Pancreas (tissue), 10 donors: ENCODE measurements at regions not wholly inside any gene's neighbourhood (a gene's known extent, or its start where the extent isn't known, plus 50 kb on each side); places are given as distances from the start of the nearest gene placed in this dataset.
"Not testable (repeated sequence)": the region's sequence is repeated elsewhere in the genome, so short reads cannot be mapped to it uniquely, and the experiment has no call there.

Experiments
- ATAC-seq, 4 donors: fragments of 200-7000 bp; cut with Tn5 transposase; one replicate each; pipeline versions ENCODE4 v1.8.0 to v1.9.1; 2020; ENCODE audit warnings: mild to moderate bottlenecking in 4 of 4, moderate library complexity in 4 of 4
- DNase-seq, 6 donors: peaks; one replicate each; pipeline ENCODE4 v3.0.0-alpha.2; 2020
- FAIRE-seq: peaks from 2 replicates; lab custom pipeline; 2012; peaks lifted over from hg19 to GRCh38; lab: Jason Lieb, UNC
- H3K27ac ChIP-seq, 4 donors: fragments of 200-600 bp; sonication (generic); 1 replicate in 3 of 4; 2 replicates in 1 of 4; pipeline versions ENCODE4 v1.5.0 to v1.8.0; 2020
- H3K27me3 ChIP-seq, 4 donors: fragments of 200-600 bp; one replicate each; pipeline ENCODE4 v1.8.0; 2021
- H3K36me3 ChIP-seq, 3 donors: fragments of 200-600 bp; sonication (generic) in 1 of 3; one replicate each; pipeline versions ENCODE4 v1.5.0 to v1.8.0; 2020 to 2021
- H3K4me1 ChIP-seq, 3 donors: fragments of 200-600 bp; one replicate each; pipeline ENCODE4 v1.8.0; 2021
- H3K4me3 ChIP-seq, 4 donors: fragments of 200-600 bp; sonication (generic) in 2 of 4; one replicate each; pipeline versions ENCODE4 v1.5.0 to v1.8.0; 2020 to 2021
- H3K9me3 ChIP-seq, 4 donors: fragments of 200-600 bp; one replicate each; pipeline ENCODE4 v1.8.0; 2021
- WGBS, 2 donors: extraction: QIAGEN DNeasy Blood & Tissue Kit; methylation state at CpG; one replicate each; pipeline ENCODE4 v1.1.7; 2013; 5-methylcytosine and 5-hydroxymethylcytosine counted together
- intact Hi-C, 3 donors: fragments of 100-400 bp; cut with DNase I; formaldehyde crosslinking; loops; one replicate each; pipeline versions ENCODE4 v1.11.1 to v1.14.2; 2022
- TF ChIP-seq, protein P1 (sequence below), 4 donors: fragments of 200-600 bp; sonication (generic) in 3 of 4; IDR thresholded peaks; one replicate each; pipeline versions ENCODE4 v1.5.0 to v1.8.0; 2021; ENCODE audit warnings: antibody characterized with exemption in 4 of 4
- donor health status: healthy with polysubstance abuse.
- donor health status: DM: no; HTN: no; CAD: no; lungs with moderate emphysema.
- donor health status: DM: no; HTN: no; CAD: no.
- donor health status: control.
- donor health status: control.
- donor health status: Bipolar disorder and iron deficiency.
- donor health status: DM: yes; HTN: yes; CAD: no.
- donor health status: DM: no; HTN: no; CAD: no.
- donor health status: DM: no; HTN: no; CAD: no.
- donor health status: DM: yes; HTN: yes; CAD: no.

DNA sequence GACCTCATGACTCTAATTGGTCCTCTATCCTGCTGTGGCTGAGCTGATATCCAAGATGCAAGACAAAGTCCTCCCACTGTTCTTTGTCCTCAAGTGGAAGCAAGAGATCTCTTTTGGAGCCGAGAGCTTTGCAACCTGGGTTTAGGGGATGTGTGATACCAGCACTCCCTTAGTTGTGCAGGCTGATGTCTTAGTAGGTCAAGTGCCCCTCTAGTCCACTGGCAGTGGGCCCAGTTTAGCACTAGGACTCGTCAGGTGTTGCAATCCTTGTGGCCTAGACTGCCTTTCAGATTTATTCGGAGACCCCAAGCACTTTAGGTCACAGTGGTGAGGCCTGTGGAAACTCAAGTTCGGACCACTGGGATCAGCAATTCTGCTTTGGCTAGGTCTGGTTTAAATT lies 64.0 kb downstream of the GPRASP3 start:
- DNase-seq (no peak), ATAC-seq (no peak), FAIRE-seq (no peak)
- Histone ChIP-seq H3K4me1 (no peaks in the 10 kb centered on the region), H3K4me3 (no peak overlapping the region), H3K27me3 (no peaks in the 10 kb centered on the region), H3K9me3 (no peaks in the 10 kb centered on the region), H3K36me3 (no peaks in the 10 kb centered on the region), H3K27ac (no peak overlapping the region)
- intact Hi-C loops, result no loop called here
- 79 to 91% methylated on average over 4 of the region's 4 CpGs for WGBS, 2 donors
- TF ChIP-seq, protein P1, sequence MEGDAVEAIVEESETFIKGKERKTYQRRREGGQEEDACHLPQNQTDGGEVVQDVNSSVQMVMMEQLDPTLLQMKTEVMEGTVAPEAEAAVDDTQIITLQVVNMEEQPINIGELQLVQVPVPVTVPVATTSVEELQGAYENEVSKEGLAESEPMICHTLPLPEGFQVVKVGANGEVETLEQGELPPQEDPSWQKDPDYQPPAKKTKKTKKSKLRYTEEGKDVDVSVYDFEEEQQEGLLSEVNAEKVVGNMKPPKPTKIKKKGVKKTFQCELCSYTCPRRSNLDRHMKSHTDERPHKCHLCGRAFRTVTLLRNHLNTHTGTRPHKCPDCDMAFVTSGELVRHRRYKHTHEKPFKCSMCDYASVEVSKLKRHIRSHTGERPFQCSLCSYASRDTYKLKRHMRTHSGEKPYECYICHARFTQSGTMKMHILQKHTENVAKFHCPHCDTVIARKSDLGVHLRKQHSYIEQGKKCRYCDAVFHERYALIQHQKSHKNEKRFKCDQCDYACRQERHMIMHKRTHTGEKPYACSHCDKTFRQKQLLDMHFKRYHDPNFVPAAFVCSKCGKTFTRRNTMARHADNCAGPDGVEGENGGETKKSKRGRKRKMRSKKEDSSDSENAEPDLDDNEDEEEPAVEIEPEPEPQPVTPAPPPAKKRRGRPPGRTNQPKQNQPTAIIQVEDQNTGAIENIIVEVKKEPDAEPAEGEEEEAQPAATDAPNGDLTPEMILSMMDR (IDR thresholded peaks at IDR 0.05), result no peak

DNA sequence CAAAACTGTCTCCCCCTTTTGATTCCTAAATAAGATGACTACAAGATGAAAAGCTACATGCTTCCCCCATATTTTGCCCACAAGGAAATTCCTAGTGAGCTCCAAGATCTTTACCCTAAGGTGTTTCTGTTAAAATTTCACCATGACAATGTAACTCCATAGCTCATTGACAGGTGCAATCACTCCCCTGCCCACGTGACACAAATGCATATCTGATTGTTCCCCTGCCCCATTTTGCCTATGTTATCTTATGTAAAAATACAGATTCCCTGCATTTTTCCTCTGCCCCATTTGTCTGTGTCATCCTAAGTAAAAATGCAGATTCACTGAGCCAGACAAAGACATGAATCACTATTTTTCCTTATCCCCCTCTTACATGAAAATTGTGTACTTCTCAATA lies 66.7 kb downstream of the GPRASP3 start:
- TF ChIP-seq, protein P1 (IDR thresholded peaks at IDR 0.05), result no peak
- Histone ChIP-seq H3K4me1 (no peaks in the 10 kb centered on the region), H3K27me3 (no peaks in the 10 kb centered on the region), H3K36me3 (no peaks in the 10 kb centered on the region), H3K9me3 (no peaks in the 10 kb centered on the region), H3K27ac (no peak overlapping the region), H3K4me3 (no peak overlapping the region)
- no peak for ATAC-seq
- no peak for DNase-seq
- FAIRE-seq, result no peak
- intact Hi-C loops, result no loop called here
- 29 to 62% methylated on average over 1 of the region's 1 CpG for WGBS, 2 donors

DNA sequence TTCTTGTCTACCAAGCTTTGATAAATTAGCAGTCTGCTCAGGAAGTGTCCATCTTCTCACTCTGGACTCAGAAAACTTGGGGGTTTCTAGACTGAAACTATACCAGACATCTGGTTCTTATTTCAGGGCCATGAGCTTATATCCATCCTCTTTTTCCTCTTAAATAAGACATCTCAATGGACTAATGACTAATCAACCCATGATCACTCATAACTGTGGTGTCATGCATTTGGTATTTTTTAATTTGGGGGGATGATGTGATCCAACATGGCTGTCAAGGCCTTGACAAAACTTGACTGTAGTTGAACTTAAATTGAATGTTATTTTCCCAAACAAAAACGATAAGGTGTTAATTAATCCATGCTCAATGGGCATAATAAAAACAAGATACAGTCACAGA lies 87.8 kb downstream of the GPRASP3 start:
- no peak for ATAC-seq
- Histone ChIP-seq H3K9me3 (no peaks in the 10 kb centered on the region), H3K36me3 (no peaks in the 10 kb centered on the region), H3K27me3 (peaks cover 0 to 15% (median 0%) of the 10 kb centered on the region in 4 donors), H3K4me1 (no peaks in the 10 kb centered on the region), H3K4me3 (no peak overlapping the region), H3K27ac (no peak overlapping the region)
- intact Hi-C loops, result no loop called here
- TF ChIP-seq, protein P1 (IDR thresholded peaks at IDR 0.05), result no peak
- FAIRE-seq, result no peak
- WGBS, 2 donors, result 45 to 83% methylated on average over 1 of the region's 1 CpG
- DNase-seq, result no peak

DNA sequence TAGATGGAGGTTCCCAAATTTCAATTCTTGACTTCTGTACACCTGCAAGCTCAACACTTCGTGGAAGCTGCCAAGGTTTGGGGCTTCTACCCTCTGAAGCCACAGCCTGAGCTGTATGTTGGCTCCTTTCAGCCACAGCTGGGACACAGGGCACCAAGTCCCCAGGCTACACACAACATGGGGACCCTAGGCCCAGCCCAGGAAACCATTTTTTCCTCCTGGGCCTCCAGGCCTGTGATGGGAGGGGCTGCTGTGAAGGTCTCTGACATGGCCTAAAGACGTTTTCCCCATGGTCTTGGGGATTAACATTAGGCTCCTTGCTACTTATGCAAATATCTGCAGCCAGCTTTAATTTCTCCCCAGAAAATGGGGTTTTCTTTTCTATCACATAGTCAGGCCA lies 97.7 kb downstream of the GPRASP3 start:
- H3K4me3 ChIP-seq, H3K27me3 ChIP-seq, H3K9me3 ChIP-seq, H3K27ac ChIP-seq, H3K4me1 ChIP-seq, FAIRE-seq, ATAC-seq, H3K36me3 ChIP-seq, DNase-seq, intact Hi-C loops: not testable (repeated sequence)
- 61 to 98% methylated on average over 2 of the region's 2 CpGs for WGBS, 2 donors

DNA sequence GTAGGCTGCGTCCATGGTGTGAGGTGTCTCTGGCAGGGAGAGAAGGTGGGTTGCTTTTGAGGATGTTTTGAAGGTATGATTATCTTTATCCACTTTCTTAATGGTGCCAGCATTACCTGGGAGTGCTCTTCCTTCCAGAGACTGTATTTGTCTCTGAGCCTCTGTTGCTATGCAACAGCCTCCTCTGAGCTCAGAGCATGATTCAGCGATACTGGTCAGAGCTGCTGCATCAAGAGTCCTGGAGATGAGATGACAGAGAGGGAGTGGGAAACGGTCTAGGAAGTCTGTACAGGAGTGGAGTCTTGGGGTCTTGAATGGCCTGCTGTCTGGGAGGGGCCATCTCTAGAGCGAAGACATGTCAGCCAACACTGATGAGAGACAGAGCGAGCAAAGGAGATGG lies 104.4 kb upstream of the RAB40AL start:
- Histone ChIP-seq H3K27me3 (peaks cover 0 to 4% (median 0%) of the 10 kb centered on the region in 4 donors), H3K27ac (no peak overlapping the region), H3K4me1 (no peaks in the 10 kb centered on the region), H3K9me3 (no peaks in the 10 kb centered on the region), H3K36me3 (no peaks in the 10 kb centered on the region), H3K4me3 (no peak overlapping the region)
- FAIRE-seq (no peak), ATAC-seq (peak in 3 of 4 donors; percentile 28 to 59 (median 54)), DNase-seq (no peak)
- intact Hi-C loops, result no loop called here
- 72 to 90% methylated on average over 5 of the region's 5 CpGs for WGBS, 2 donors
- TF ChIP-seq, protein P1 (IDR thresholded peaks at IDR 0.05), result no peak
